Activated CD4-positive, alpha-beta T cell treated with anti-CD3 and anti-CD28 coated beads, Interleukin-2, Interleukin-4, amounts not matched to agents 100 ng/mL and 50 ng/mL, durations not matched to agents 16 hours and 8 hours (primary cell): ENCODE measurements at regions not wholly inside any gene's neighbourhood (a gene's known extent, or its start where the extent isn't known, plus 50 kb on each side); places are given as distances from the start of the nearest gene placed in this dataset.

Source experiments
- DNase-seq: peaks from one replicate; pipeline ENCODE4 v3.0.0-alpha.2; 2020; ENCODE audit warnings: low spot score

- DNase-seq: no peak
These were observed 427.0 kb upstream of the RARB start for GRCh38 chr3:25000971-25001591.

- DNase-seq: no peak
These were observed 426.0 kb upstream of the RARB start for GRCh38 chr3:25002052-25002451.

GRCh38 chr3:25007974-25008658 is 419.9 kb upstream of the RARB start:
- no peak for DNase-seq

- DNase-seq: no peak
These were observed 418.4 kb upstream of the RARB start for GRCh38 chr3:25009665-25010064.

GRCh38 chr3:25015599-25015998 is 412.5 kb upstream of the RARB start:
- DNase-seq: no peak

GRCh38 chr3:25018909-25019308 is 409.2 kb upstream of the RARB start:
- no peak for DNase-seq

GRCh38 chr3:25019506-25019905 is 408.6 kb upstream of the RARB start:
- no peak for DNase-seq

- no peak for DNase-seq
These were observed 406.2 kb upstream of the RARB start for GRCh38 chr3:25021816-25022215.

- no peak for DNase-seq
These were observed 404.2 kb upstream of the RARB start for GRCh38 chr3:25023876-25024275.

GRCh38 chr3:25025236-25025635 is 402.8 kb upstream of the RARB start:
- DNase-seq: no peak

GRCh38 chr3:25027650-25028049 is 400.4 kb upstream of the RARB start:
- DNase-seq: no peak

- no peak for DNase-seq
These were observed 398.2 kb upstream of the RARB start for GRCh38 chr3:25029820-25030219.

- DNase-seq: no peak
These were observed 395.7 kb upstream of the RARB start for GRCh38 chr3:25032344-25032743.

GRCh38 chr3:25033407-25034029 is 394.5 kb upstream of the RARB start:
- peak; percentile 33 for DNase-seq

GRCh38 chr3:25035526-25035925 is 392.5 kb upstream of the RARB start:
- DNase-seq: no peak

GRCh38 chr3:25036633-25037032 is 391.4 kb upstream of the RARB start:
- no peak for DNase-seq

GRCh38 chr3:25037049-25037547 is 391.0 kb upstream of the RARB start:
- DNase-seq: no peak

GRCh38 chr3:25038271-25038670 is 389.8 kb upstream of the RARB start:
- DNase-seq: no peak

GRCh38 chr3:25038922-25039321 is 389.1 kb upstream of the RARB start:
- no peak for DNase-seq

- no peak for DNase-seq
These were observed 387.3 kb upstream of the RARB start for GRCh38 chr3:25040748-25041147.

- DNase-seq: no peak
These were observed 386.0 kb upstream of the RARB start for GRCh38 chr3:25041871-25042584.

- DNase-seq: no peak
These were observed 384.9 kb upstream of the RARB start for GRCh38 chr3:25043177-25043576.

- DNase-seq: no peak
These were observed 384.3 kb upstream of the RARB start for GRCh38 chr3:25043749-25044148.
